ENCODE measurements at regions not wholly inside any gene's neighbourhood (a gene's known extent, or its start where the extent isn't known, plus 50 kb on each side); places are given as distances from the start of the nearest gene placed in this dataset.
A peak's percentile ranks its signal among the peaks of the same experiment; 100 is the strongest.

- no peak overlapping the region for H3K9ac ChIP-seq (ENCODE audit: insufficient read depth in 1 of 2, low read depth in 2 of 2, low read length in 2 of 2)
- no peaks in the 10 kb centered on the region for H3K9me3 ChIP-seq (replicated peaks; ENCODE audit: control insufficient read depth, insufficient read depth, low read depth, low read length)
- DNase-seq (ENCODE audit: extremely low read depth in 1 of 4, low spot score in 3 of 4) (no peak), ATAC-seq (no peak), FAIRE-seq (no peak)
- in situ Hi-C loops (cut with MboI): no loop called here
- no peak overlapping the region for H3K4me2 ChIP-seq (ENCODE audit: insufficient read depth, low read length)
- no peak overlapping the region for H3K4me3 ChIP-seq
- H3K4me1 ChIP-seq (replicated peaks in 1 of 2; ENCODE audit: control insufficient read depth in 2 of 2, insufficient read depth in 2 of 2, low read length in 2 of 2): no peaks in the 10 kb centered on the region
- H3K27me3 ChIP-seq (ENCODE audit: control insufficient read depth in 2 of 2, insufficient read depth in 2 of 2, low read length in 2 of 2): no peaks in the 10 kb centered on the region; a peak in 1 of 5 replicates
- H3K27ac ChIP-seq (ENCODE audit: extremely low read depth, low read depth, low read length): no peak overlapping the region
- no peaks in the 10 kb centered on the region for H3K36me3 ChIP-seq (ENCODE audit: control insufficient read depth, insufficient read depth, low read length)
- WGBS (ENCODE audit: insufficient coverage, low coverage, missing lambda C conversion rate): 9% methylated on average over 4 of the region's 5 CpGs
- H3K79me2 ChIP-seq (ENCODE audit: control insufficient read depth, insufficient read depth, low read length): no peaks in the 10 kb centered on the region
- H3K9me1 ChIP-seq (ENCODE audit: control insufficient read depth, insufficient read depth, low read length): no peaks in the 10 kb centered on the region
- no peak overlapping the region for H2AFZ ChIP-seq (ENCODE audit: low read depth, low read length)
- intact Hi-C loops (cut with micrococcal nuclease): loop anchor here (10.0 kb wide), 1 partner anchor 335 kb away; no protein-coding TSS in a partner anchor
- POLR2A ChIA-PET: no interaction called here
- CTCF ChIA-PET (ENCODE audit: low intra/inter-chr PET ratio): no interaction called here
- no peaks in the 10 kb centered on the region for H4K20me1 ChIP-seq (replicated peaks; ENCODE audit: control insufficient read depth, insufficient read depth, low read length)
- no TSS peak for BruUV-seq (replicated peaks)
- peak; percentile 59 for TF ChIP-seq PCBP1 (IDR thresholded peaks at IDR 0.05; ENCODE audit: low read depth, low read length, poor library complexity, severe bottlenecking)
- peak in 1 of 2 experiments; percentile 35; a peak in 1 of 4 replicates for TF ChIP-seq BCLAF1 (IDR thresholded peaks at IDR 0.05; ENCODE audit: borderline replicate concordance in 1 of 2, control insufficient read depth in 1 of 2, low read depth in 2 of 2, low read length in 1 of 2)
- TF ChIP-seq BHLHE40 (IDR thresholded peaks at IDR 0.05; ENCODE audit: low read length): no peak
- TF ChIP-seq HNRNPK (IDR thresholded peaks at IDR 0.05; ENCODE audit: low read depth, low read length, poor library complexity, severe bottlenecking): peak; percentile 71
- TF ChIP-seq ZNF512 (tag; IDR thresholded peaks at IDR 0.05): peak; percentile 85
- TF ChIP-seq NR2C2 (CRISPR knock-in tag; IDR thresholded peaks at IDR 0.05): no peak
- no peak for TF ChIP-seq NR2C2 (tag; IDR thresholded peaks at IDR 0.05)
- no peak for TF ChIP-seq MCM7 (IDR thresholded peaks at IDR 0.05)
- TF ChIP-seq, protein P1, sequence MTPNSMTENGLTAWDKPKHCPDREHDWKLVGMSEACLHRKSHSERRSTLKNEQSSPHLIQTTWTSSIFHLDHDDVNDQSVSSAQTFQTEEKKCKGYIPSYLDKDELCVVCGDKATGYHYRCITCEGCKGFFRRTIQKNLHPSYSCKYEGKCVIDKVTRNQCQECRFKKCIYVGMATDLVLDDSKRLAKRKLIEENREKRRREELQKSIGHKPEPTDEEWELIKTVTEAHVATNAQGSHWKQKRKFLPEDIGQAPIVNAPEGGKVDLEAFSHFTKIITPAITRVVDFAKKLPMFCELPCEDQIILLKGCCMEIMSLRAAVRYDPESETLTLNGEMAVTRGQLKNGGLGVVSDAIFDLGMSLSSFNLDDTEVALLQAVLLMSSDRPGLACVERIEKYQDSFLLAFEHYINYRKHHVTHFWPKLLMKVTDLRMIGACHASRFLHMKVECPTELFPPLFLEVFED (CRISPR knock-in tag; conservative IDR thresholded peaks at IDR 0.05): 0 out of 2 replicates have a peak, but pooled peaks have one; percentile 25
- TF ChIP-seq PCBP2 (IDR thresholded peaks at IDR 0.05; ENCODE audit: low read depth, low read length, poor library complexity, severe bottlenecking): peak; percentile 95
- TF ChIP-seq, protein P2, sequence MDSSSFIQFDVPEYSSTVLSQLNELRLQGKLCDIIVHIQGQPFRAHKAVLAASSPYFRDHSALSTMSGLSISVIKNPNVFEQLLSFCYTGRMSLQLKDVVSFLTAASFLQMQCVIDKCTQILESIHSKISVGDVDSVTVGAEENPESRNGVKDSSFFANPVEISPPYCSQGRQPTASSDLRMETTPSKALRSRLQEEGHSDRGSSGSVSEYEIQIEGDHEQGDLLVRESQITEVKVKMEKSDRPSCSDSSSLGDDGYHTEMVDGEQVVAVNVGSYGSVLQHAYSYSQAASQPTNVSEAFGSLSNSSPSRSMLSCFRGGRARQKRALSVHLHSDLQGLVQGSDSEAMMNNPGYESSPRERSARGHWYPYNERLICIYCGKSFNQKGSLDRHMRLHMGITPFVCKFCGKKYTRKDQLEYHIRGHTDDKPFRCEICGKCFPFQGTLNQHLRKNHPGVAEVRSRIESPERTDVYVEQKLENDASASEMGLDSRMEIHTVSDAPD (CRISPR knock-in tag; IDR thresholded peaks at IDR 0.05): no peak
- TF ChIP-seq ELF4 (CRISPR knock-in tag; IDR thresholded peaks at IDR 0.05): 0 out of 2 replicates have a peak, but pooled peaks have one; percentile 62
- 0 out of 2 replicates have a peak, but pooled peaks have one; percentile 56 for TF ChIP-seq LARP7 (IDR thresholded peaks at IDR 0.05)
Observed at GRCh38 chr1:219050086-219050821, 123.4 kb upstream of the LYPLAL1 start.
